ENCODE measurements at regions not wholly inside any gene's neighbourhood (a gene's known extent, or its start where the extent isn't known, plus 50 kb on each side); places are given as distances from the start of the nearest gene placed in this dataset.

DNA sequence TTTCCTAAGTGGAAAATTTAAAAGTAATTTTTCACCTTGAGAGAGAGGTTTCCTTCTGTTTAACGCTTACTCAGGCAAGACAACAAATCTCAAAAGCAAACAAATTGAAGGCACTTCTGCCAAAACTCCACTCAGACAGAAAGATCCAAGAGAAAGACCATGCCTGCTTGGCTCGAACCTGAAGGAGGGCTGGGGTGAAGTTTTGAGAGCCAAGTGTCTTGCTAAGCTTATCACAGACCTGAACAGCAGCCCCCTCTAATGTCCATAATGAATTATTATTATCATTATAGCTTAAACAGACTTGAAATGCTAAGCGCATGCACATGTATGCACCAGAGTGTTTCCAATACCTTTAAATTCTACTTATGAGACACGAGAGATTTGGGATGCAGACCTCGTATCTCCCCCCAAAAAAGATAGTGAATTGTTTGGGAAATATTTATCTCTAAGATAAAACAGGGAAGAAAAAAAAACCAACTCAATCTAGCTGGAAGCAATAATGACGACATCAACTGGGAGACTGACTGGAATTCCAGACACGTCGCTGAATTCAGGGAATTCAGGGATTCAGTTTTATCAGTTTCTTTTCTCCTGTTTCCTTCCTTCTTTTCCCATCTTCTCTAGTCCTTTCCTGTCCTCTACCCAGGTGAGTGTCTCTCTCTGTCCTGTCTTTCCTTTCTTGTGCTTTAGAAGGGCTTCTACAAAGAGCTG, 473.2 kb downstream of the RBFOX1 start:
- Histone ChIP-seq H3K4me1 (replicated peaks in 1 of 2) (no peaks in the 10 kb centered on the region), H3K36me3 (replicated peaks in 1 of 2) (no peaks in the 10 kb centered on the region), H3K27me3 (no peaks in the 10 kb centered on the region), H3K4me3 (no peak overlapping the region), H3K27ac (no peak overlapping the region), H3K9me3 (replicated peaks in 1 of 3) (no peaks in the 10 kb centered on the region)
- DNase-seq, result no peak
- intact Hi-C loops (cut with DNase I), result no loop called here
- no peak for TF ChIP-seq POLR2A (IDR thresholded peaks at IDR 0.05)
- WGBS, 4 donors, result 58 to 69% (median 63%) methylated on average over 8 of the region's 8 CpGs

DNA sequence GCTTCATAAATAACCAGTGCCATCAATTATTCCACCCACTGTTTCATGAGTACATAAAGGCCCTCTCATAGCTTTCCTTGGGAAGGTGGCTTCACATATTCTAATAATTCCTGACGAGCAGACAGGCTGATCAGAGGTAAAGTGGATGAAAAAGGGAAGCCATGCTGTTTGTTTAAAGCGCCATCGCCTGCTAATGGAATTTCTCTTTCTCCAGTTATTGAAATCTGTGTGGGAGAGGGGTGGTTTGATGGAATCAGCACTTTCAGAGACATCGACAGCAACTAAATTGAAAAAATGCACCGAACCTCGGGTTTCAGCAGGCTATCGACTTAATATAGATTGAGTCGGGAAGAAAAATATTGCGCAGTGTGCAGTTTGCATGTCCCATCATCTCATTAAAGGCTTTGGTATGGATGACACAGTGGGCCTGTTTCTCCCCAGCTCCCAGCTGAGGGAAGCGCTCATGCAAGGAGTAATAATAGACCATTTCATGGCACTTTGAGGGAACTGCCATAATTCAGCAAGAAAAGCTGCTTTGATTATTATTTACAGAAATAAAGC, 472.1 kb downstream of the RBFOX1 start:
- DNase-seq, result no peak
- Histone ChIP-seq H3K4me1 (replicated peaks in 1 of 2) (no peaks in the 10 kb centered on the region), H3K27ac (no peak overlapping the region), H3K4me3 (no peak overlapping the region), H3K27me3 (no peaks in the 10 kb centered on the region), H3K9me3 (replicated peaks in 1 of 3) (no peaks in the 10 kb centered on the region), H3K36me3 (replicated peaks in 1 of 2) (no peaks in the 10 kb centered on the region)
- intact Hi-C loops (cut with DNase I), result no loop called here
- WGBS, 4 donors, result 71 to 75% (median 72%) methylated on average over 10 of the region's 10 CpGs
- TF ChIP-seq, protein P1, sequence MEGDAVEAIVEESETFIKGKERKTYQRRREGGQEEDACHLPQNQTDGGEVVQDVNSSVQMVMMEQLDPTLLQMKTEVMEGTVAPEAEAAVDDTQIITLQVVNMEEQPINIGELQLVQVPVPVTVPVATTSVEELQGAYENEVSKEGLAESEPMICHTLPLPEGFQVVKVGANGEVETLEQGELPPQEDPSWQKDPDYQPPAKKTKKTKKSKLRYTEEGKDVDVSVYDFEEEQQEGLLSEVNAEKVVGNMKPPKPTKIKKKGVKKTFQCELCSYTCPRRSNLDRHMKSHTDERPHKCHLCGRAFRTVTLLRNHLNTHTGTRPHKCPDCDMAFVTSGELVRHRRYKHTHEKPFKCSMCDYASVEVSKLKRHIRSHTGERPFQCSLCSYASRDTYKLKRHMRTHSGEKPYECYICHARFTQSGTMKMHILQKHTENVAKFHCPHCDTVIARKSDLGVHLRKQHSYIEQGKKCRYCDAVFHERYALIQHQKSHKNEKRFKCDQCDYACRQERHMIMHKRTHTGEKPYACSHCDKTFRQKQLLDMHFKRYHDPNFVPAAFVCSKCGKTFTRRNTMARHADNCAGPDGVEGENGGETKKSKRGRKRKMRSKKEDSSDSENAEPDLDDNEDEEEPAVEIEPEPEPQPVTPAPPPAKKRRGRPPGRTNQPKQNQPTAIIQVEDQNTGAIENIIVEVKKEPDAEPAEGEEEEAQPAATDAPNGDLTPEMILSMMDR (IDR thresholded peaks at IDR 0.05), result no peak

DNA sequence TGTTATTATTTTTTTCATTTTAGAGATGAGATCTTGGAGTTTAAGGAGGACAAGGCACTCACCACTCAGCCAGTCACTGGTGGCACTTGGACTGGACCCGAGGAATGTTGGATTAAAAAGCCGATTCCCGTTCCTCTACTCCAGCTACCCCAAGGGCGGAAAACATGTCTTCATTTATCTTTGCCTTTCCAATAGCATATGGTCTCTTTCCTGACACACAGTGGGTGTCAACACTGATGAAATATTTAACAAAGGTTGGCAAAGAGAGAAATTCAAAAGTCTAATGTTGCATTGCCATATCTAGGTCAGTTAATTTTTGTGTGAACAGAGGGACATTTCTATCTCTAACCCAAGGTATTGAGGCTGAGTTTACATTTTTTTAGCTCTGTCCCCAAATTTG, 459.7 kb downstream of the RBFOX1 start:
- 69 to 83% (median 76%) methylated on average over 4 of the region's 4 CpGs for WGBS, 4 donors
- Histone ChIP-seq H3K4me1 (replicated peaks in 1 of 2) (no peaks in the 10 kb centered on the region), H3K27ac (no peak overlapping the region), H3K9me3 (replicated peaks in 1 of 3) (no peaks in the 10 kb centered on the region), H3K27me3 (no peaks in the 10 kb centered on the region), H3K36me3 (replicated peaks in 1 of 2) (no peaks in the 10 kb centered on the region), H3K4me3 (no peak overlapping the region)
- no peak for TF ChIP-seq POLR2A (IDR thresholded peaks at IDR 0.05)
- TF ChIP-seq, protein P1 (IDR thresholded peaks at IDR 0.05), result no peak
- intact Hi-C loops (cut with DNase I), result no loop called here
- DNase-seq, result no peak

DNA sequence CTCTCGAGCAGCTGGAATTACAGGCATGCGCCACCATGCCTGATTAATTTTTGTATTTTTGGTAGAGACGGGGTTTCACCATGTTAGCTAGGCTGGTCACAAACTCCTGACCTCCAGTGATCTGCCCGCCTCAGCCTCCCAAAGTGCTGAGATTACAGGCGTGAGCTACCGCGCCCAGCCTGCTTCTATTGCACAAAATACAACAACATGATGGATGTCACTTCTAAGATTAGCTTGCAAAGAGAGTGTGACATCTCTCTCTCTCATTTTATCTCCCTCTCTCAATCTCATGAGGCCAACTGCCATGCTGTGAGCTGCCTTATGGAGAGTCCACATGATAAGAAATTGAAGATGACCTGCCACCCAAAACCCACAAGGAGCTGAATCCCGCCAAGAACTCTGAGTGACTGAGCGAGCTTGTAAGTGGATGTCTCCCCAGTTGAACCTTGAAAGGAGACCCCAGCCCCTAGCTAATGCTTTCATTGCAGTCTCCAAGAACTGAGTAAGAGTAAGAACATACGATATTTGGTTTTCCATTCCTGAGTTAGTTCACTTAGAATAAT, 458.5 kb downstream of the RBFOX1 start:
- no peaks in the 10 kb centered on the region for H3K9me3 ChIP-seq (replicated peaks in 1 of 3)
- TF ChIP-seq, protein P1 (IDR thresholded peaks at IDR 0.05), result no peak
- TF ChIP-seq POLR2A (IDR thresholded peaks at IDR 0.05), result no peak
- no peaks in the 10 kb centered on the region for H3K4me1 ChIP-seq (replicated peaks in 1 of 2)
- H3K27ac ChIP-seq, result no peak overlapping the region
- no peak overlapping the region for H3K4me3 ChIP-seq
- no peak for DNase-seq
- intact Hi-C loops (cut with DNase I), result no loop called here
- no peaks in the 10 kb centered on the region for H3K27me3 ChIP-seq
- H3K36me3 ChIP-seq (replicated peaks in 1 of 2), result no peaks in the 10 kb centered on the region
- WGBS, 4 donors, result 60 to 76% (median 62%) methylated on average over 10 of the region's 10 CpGs

Data from adrenal gland (tissue), 9 donors.